NCI-H82 treated with DMSO at 0.1 percent for 48 hours (cell line): ENCODE measurements at regions not wholly inside any gene's neighbourhood (a gene's known extent, or its start where the extent isn't known, plus 50 kb on each side); places are given as distances from the start of the nearest gene placed in this dataset.
"Not testable (repeated sequence)": the region's sequence is repeated elsewhere in the genome, so short reads cannot be mapped to it uniquely, and the experiment has no call there.

Experiments
- DNase-seq: peaks from one replicate; lab custom pipeline; 2025; ENCODE audit not compliant: unreplicated experiment; lab: John Stamatoyannopoulos, UW

DNA sequence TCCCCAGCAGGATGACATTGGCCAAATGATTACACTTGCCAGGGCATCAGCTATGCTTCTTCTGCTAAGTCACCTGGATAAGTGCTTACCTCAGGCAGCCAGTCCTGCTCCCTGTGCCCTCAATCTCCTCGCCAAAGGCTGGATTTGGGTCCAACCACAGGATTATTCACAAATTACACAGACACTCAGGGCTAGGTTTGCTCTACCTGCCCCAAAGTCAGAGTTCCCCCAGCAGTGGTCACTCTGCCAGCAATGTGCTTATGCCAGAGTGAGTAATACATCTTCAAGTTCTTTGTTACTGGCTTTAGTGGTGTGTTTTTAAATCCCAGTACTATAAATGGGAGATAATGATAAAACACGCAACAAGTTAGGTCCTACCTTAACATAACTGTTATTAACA, 189.7 kb upstream of the SEMA3D start:
- DNase-seq, result no peak

DNA sequence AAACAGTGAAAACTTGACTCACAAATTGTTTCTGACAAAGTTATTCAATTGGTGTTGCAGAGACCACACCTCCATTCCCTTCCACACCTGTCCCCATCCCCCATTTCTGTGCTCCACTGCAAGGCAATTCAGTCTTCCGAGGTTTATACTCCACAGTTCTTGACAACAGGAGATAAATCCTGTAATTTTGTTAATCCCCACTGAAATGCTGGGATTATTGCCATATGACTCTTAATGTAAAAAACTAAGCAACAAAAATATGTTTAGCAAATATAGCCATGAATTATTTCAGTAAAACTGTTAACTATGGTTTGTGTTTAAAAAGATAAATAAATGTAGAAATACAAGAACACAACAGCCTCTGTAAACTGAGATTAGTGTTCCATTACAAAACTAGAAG, 170.1 kb upstream of the SEMA3D start:
- DNase-seq, result no peak

GRCh38 chr7:85343484-85343883, 156.6 kb upstream of the SEMA3D start:
- no peak for DNase-seq

DNA sequence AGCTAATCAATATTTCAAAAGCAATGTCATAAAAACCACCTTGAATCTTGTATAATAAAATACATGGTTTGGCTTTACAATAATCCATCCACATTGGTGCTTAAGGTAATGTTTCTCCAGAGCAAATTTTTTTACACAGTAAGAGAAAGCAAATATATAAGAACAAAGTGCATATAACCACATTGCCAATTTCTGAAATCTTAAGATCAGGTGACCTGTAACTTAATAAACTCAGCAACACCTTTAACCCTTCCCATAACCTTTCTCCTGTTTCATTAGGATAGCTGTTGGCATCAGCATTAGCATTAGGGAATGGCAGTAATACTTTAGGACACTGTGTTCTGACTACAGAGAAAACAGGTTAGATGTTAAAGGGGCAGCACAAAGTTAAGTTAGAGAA, 155.9 kb upstream of the SEMA3D start:
- no peak for DNase-seq

DNA sequence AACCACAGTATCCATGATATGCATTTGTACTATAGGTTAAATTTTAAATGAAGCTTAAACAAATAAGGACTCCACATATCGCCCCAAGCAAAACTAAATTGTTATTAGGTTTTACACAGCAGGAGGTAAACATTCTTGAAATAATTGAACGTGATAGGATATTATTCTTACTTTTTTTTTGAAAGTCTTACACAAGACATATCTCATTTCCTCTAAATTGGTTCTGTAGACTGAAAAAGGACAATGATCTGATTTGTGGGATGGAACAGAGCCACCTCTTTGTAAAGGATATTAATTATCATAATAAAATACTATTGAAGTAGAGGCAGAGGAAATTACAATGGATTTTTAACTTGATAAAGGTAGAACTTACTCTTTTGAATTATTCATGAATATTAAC, 155.1 kb upstream of the SEMA3D start:
- no peak for DNase-seq

GRCh38 chr7:85341121-85341520, 154.3 kb upstream of the SEMA3D start:
- no peak for DNase-seq

DNA sequence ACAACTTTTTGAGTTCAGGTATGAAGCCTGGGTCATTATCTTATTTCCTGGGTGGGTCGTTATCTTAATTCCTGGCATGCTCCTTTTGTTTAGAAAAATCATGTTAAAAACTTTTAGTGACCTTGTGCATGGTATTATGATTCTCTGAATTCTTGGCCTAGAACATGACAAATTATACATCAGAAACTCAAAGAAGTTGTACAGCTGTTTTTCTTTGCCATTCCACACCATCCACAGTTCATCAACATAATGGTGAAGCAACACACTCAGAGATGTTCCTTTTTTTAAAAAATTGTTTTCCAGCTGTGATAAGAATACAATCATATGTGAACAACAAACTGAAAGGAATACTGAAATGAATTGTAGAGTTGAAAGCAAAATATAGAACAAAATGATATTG, 149.2 kb upstream of the SEMA3D start:
- no peak for DNase-seq

DNA sequence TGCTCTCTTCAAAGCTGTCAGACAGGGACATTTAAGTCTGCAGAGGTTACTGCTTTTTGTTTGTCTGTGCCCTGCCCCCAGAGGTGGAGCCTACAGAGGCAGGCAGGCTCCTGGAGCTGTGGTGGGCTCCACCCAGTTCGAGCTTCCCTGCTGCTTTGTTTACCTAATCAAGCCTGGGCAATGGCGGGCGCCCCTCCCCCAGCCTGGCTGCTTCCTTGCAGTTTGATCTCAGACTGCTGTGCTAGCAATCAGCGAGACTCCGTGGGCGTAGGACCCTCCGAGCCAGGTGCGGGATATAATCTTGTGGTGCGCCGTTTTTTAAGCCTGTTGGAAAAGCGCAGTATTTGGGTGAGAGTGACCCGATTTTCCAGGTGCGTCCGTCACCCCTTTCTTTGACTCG, 148.3 kb upstream of the SEMA3D start:
- DNase-seq, result not testable (repeated sequence)

DNA sequence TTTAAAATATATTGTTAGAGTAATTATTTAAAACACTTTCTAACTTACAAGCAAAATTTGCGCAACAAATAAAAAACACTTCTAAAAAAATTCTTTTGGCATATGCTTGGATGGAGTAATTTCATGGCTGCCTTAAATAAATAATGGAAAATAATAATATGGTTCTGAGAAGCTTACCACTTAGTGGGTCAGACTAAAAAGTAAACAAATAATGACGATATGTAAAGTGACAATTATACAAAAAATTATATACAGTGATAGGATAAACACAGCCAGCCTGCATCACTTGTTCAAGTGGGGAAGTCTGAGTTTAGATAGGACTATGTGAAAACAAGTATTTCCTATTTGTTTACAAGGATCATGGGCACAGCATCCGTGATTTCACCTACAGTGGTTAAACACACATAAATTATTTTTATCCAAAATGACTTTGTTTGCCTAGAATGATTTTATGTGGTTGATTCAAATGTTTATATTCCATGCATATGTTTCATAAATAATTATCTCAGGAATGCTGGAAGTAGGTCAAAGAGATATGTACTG, 141.7 kb upstream of the SEMA3D start:
- no peak for DNase-seq

GRCh38 chr7:85324145-85324799, 137.4 kb upstream of the SEMA3D start:
- no peak for DNase-seq

GRCh38 chr7:85322252-85322651, 135.4 kb upstream of the SEMA3D start:
- DNase-seq, result no peak

DNA sequence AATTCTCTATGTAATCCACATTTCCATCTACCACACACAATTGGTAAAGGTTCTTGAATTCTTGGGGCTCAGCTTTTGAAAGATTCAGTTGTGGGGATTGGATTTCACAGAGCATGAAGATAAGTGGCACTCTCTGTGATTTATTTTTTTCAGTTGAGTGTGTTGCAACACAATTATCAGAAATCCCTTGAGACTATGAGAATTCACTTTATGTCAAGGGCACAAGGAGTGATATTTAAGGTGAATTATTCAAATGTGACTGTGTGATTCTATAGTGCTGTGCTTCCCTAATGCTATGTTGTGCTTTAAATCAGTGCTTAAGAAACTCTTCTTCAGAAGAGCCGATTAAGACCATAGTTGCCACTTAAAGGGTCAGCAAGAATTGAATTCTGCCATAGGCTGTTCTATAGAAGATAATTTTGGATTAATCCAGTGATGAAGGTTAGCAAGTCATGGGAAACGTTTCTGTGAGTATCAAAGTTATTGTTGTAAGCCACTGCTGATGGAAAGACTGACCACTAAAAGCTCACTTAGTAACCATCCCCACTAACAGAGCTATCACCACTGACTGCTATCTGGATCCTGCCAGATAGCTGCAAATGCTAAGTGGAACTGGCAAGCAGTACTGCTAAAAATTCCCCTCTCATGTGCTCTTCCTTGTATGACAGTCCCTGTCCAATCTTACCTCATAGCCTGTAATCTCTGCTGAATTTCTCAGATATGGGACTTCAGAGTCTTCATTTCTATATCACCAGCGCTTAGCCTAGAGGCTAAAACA, 134.0 kb upstream of the SEMA3D start:
- DNase-seq, result no peak

GRCh38 chr7:85316489-85316888, 129.6 kb upstream of the SEMA3D start:
- DNase-seq, result no peak

GRCh38 chr7:85310301-85310700, 123.4 kb upstream of the SEMA3D start:
- no peak for DNase-seq

DNA sequence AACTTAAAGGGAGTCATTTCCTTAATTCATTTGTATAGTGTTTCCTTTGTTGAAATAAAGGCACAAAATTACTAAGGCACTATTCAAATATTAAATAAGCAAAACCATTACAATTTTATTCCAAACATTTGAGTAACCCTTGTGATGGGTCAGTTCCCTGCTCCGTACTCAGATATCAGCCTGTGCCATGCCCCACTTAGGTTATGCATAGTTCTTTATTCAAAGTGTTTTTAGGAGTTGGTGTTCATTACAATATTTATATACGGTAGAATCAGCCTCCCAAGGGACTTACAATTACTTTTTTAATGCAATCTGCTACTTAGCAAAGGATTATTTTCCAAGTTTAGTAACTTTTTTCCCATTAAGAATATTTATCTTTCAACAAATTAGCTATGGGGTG, 119.3 kb upstream of the SEMA3D start:
- no peak for DNase-seq

- DNase-seq, result no peak
These were observed 107.3 kb upstream of the SEMA3D start for GRCh38 chr7:85294176-85294575.

- no peak for DNase-seq
These were observed 106.2 kb upstream of the SEMA3D start for GRCh38 chr7:85292908-85293576.

DNA sequence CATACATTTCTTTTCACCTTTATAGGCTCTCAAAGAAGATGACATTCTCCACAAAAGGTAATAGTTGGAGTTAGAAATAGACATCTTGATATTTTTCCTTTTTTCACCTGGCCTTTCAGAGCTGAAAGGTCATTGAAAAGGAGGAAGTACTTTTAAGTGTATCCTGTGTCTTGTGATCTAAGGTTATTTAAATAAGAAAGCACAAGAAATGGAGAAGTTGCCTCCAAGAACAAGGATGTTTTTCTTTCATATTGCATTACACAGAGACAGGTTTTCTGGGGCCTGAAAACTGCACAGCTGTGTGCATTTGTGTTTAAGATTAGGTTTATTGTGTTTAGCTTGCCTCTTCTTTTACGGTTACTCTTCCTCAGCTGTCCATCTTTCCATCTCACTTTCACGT, 103.4 kb upstream of the SEMA3D start:
- no peak for DNase-seq

- DNase-seq, result no peak
These were observed 102.4 kb upstream of the SEMA3D start for GRCh38 chr7:85289279-85289678.

- DNase-seq, result no peak
These were observed 100.4 kb upstream of the SEMA3D start for GRCh38 chr7:85287106-85287825.

DNA sequence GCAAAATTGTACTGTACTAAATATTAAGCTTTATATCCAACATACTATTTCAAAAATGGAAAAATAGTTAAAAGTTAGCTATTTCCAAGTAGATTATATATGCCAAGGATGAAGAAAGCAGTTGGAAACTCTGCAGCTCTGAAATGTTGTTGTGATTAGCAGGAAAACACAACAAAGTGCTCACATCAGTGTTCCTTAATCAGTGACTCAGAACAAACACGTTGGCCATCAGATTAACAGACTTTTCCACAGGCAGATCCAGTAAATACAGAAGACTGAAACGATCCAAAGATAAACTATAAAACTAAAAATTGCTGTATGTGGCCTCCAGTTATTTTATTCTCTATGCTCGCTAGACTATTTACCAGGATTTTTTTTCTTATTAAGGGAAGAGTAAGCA, 99.6 kb upstream of the SEMA3D start:
- no peak for DNase-seq
